Trophoblast cell (in vitro differentiated cells and primary cell): ENCODE measurements at regions not wholly inside any gene's neighbourhood (a gene's known extent, or its start where the extent isn't known, plus 50 kb on each side); places are given as distances from the start of the nearest gene placed in this dataset.

Source experiments
- DNase-seq, 2 donors: peaks; one replicate each; pipeline ENCODE4 v3.0.0-alpha.2; 2016
- H2AFZ ChIP-seq: 2 replicates; pipeline ENCODE4 v1.6.1; 2013; ENCODE audit warnings: low read length, moderate library complexity, mild to moderate bottlenecking; ENCODE audit not compliant: insufficient read depth, poor library complexity
- H2AK5ac ChIP-seq: 2 replicates; pipeline ENCODE4 v1.6.1; 2013; ENCODE audit warnings: mild to moderate bottlenecking, low read length
- H2BK120ac ChIP-seq: 2 replicates; pipeline ENCODE4 v1.6.1; 2013; ENCODE audit warnings: low read length, mild to moderate bottlenecking, moderate library complexity; ENCODE audit not compliant: insufficient read depth, poor library complexity
- H2BK12ac ChIP-seq: 2 replicates; pipeline ENCODE4 v1.6.1; 2013; ENCODE audit warnings: mild to moderate bottlenecking, low read length, moderate library complexity
- H2BK5ac ChIP-seq: 2 replicates; pipeline ENCODE4 v1.6.1; 2013; ENCODE audit warnings: low read length, low read depth, moderate library complexity, mild to moderate bottlenecking; ENCODE audit not compliant: poor library complexity
- H3K14ac ChIP-seq: 2 replicates; pipeline ENCODE4 v1.6.1; 2013; ENCODE audit warnings: mild to moderate bottlenecking, low read length
- H3K18ac ChIP-seq: 2 replicates; pipeline ENCODE4 v1.6.1; 2013; ENCODE audit warnings: mild to moderate bottlenecking, low read length
- H3K23ac ChIP-seq: 2 replicates; pipeline ENCODE4 v1.6.1; 2013; ENCODE audit warnings: low read length
- H3K27ac ChIP-seq: 2 replicates; pipeline ENCODE4 v1.5.1; 2013; ENCODE audit warnings: low read depth, mild to moderate bottlenecking, inconsistent platforms, low read length, moderate library complexity
- H3K27me3 ChIP-seq: 2 replicates; pipeline ENCODE4 v1.6.1; 2013; ENCODE audit warnings: inconsistent platforms, mild to moderate bottlenecking, low read length, moderate library complexity; ENCODE audit not compliant: insufficient read depth
- H3K36me3 ChIP-seq, 2 experiments: 1 replicate in 1 of 2; 2 replicates in 1 of 2; pipeline ENCODE4 v1.6.1; 2013; ENCODE audit warnings: low read length in 2 of 2, mild to moderate bottlenecking in 2 of 2, moderate library complexity in 1 of 2; ENCODE audit not compliant: insufficient read depth in 2 of 2, control insufficient read depth in 1 of 2
- H3K4ac ChIP-seq: 2 replicates; pipeline ENCODE4 v1.6.1; 2013; ENCODE audit warnings: low read depth, mild to moderate bottlenecking, low read length, moderate library complexity
- H3K4me1 ChIP-seq, 2 experiments: 1 replicate in 1 of 2; 2 replicates in 1 of 2; pipeline ENCODE4 v1.6.1; 2013; ENCODE audit warnings: low read length in 2 of 2, mild to moderate bottlenecking in 2 of 2, moderate library complexity in 1 of 2; ENCODE audit not compliant: insufficient read depth in 2 of 2, control insufficient read depth in 1 of 2
- H3K4me2 ChIP-seq: 2 replicates; pipeline ENCODE4 v1.6.1; 2013; ENCODE audit warnings: inconsistent platforms, mild to moderate bottlenecking, low read length, moderate library complexity
- H3K4me3 ChIP-seq: 2 replicates; pipeline ENCODE4 v1.5.1; 2013; ENCODE audit warnings: mild to moderate bottlenecking, low read depth, low read length, inconsistent platforms
- H3K79me1 ChIP-seq: one replicate; pipeline ENCODE4 v1.6.1; 2013; ENCODE audit warnings: low read length
- H3K79me2 ChIP-seq: 2 replicates; pipeline ENCODE4 v1.6.1; 2013; ENCODE audit warnings: low read length, mild to moderate bottlenecking; ENCODE audit not compliant: control insufficient read depth, insufficient read depth, poor library complexity
- H3K9ac ChIP-seq: 2 replicates; pipeline ENCODE4 v1.6.1; 2013; ENCODE audit warnings: mild to moderate bottlenecking, low read length
- H3K9me3 ChIP-seq: 2 replicates; pipeline ENCODE4 v1.6.1; 2013; ENCODE audit warnings: low read depth, mild to moderate bottlenecking, control low read depth, inconsistent platforms, low read length; ENCODE audit not compliant: insufficient read depth
- H4K12ac ChIP-seq: 2 replicates; pipeline ENCODE4 v1.6.1; 2013; ENCODE audit warnings: low read depth, mild to moderate bottlenecking, low read length, moderate library complexity
- H4K8ac ChIP-seq: 2 replicates; pipeline ENCODE4 v1.6.1; 2013; ENCODE audit warnings: low read depth, mild to moderate bottlenecking, low read length, moderate library complexity
- H4K91ac ChIP-seq: one replicate; pipeline ENCODE4 v1.6.1; 2013; ENCODE audit warnings: low read depth, mild to moderate bottlenecking, low read length, moderate library complexity
- WGBS: extraction: QIAGEN DNeasy Blood & Tissue Kit; methylation state at CpG from one replicate; pipeline ENCODE4 v1.1.7; 2013; ENCODE audit warnings: missing lambda C conversion rate; ENCODE audit not compliant: insufficient read length, insufficient coverage; ENCODE audit errors: extremely low coverage; 5-methylcytosine and 5-hydroxymethylcytosine counted together

- peaks cover 4% of the 10 kb centered on the region for H3K79me2 ChIP-seq
- no peak overlapping the region for H4K8ac ChIP-seq
- H2BK120ac ChIP-seq = peak overlapping the region; percentile 24
- H3K27ac ChIP-seq = no peak overlapping the region
- no peak overlapping the region for H2BK5ac ChIP-seq
- DNase-seq = no peak
- no peak overlapping the region for H3K23ac ChIP-seq
- H3K18ac ChIP-seq = no peak overlapping the region
- H3K14ac ChIP-seq = peak overlapping the region; percentile 19
- H3K9me3 ChIP-seq = no peaks in the 10 kb centered on the region
- H3K79me1 ChIP-seq = peaks cover 21% of the 10 kb centered on the region
- no peak overlapping the region for H3K4me2 ChIP-seq
- no peak overlapping the region for H2AK5ac ChIP-seq
- no peak overlapping the region for H3K9ac ChIP-seq
- H4K91ac ChIP-seq = peak overlapping the region; percentile 35
- WGBS = no CpG with 5 or more reads among the region's 1 CpG
- no peaks in the 10 kb centered on the region for H3K36me3 ChIP-seq
- no peak overlapping the region for H2AFZ ChIP-seq
- no peaks in the 10 kb centered on the region for H3K27me3 ChIP-seq
- H2BK12ac ChIP-seq = no peak overlapping the region
- peaks cover 12 to 15% of the 10 kb centered on the region in 2 experiments for H3K4me1 ChIP-seq
- H4K12ac ChIP-seq = no peak overlapping the region
- H3K4ac ChIP-seq = no peak overlapping the region
- H3K4me3 ChIP-seq = no peak overlapping the region
These were observed 502.9 kb upstream of the ATXN8OS start for GRCh38 chr13:69604698-69605097.

GRCh38 chr13:69603144-69603853 is 504.3 kb upstream of the ATXN8OS start:
- no peak for DNase-seq
- Histone ChIP-seq H3K14ac (peak overlapping the region; percentile 56), H2BK120ac (peak overlapping the region; percentile 91), H2AFZ (peak overlapping the region; percentile 5), H3K79me1 (peaks cover 21% of the 10 kb centered on the region), H4K91ac (peak overlapping the region; percentile 89), H3K27ac (peak overlapping the region; percentile 90), H3K4me3 (no peak overlapping the region), H3K79me2 (peaks cover 4% of the 10 kb centered on the region), H3K27me3 (no peaks in the 10 kb centered on the region), H3K18ac (peak overlapping the region; percentile 39), H3K4me2 (no peak overlapping the region), H2BK5ac (peak overlapping the region; percentile 70), H4K12ac (no peak overlapping the region), H3K9ac (no peak overlapping the region), H4K8ac (peak overlapping the region; percentile 73), H2BK12ac (peak overlapping the region; percentile 95), H3K4ac (peak overlapping the region; percentile 80), H3K4me1 (peaks cover 12 to 15% of the 10 kb centered on the region in 2 experiments), H3K23ac (no peak overlapping the region), H3K9me3 (no peaks in the 10 kb centered on the region), H3K36me3 (no peaks in the 10 kb centered on the region), H2AK5ac (peak overlapping the region; percentile 22)
- no CpG with 5 or more reads among the region's 3 CpGs for WGBS

- Histone ChIP-seq H2BK5ac (peak overlapping the region; percentile 91), H3K9me3 (no peaks in the 10 kb centered on the region), H4K12ac (peak overlapping the region; percentile 43), H4K91ac (peak overlapping the region; percentile 93), H3K18ac (no peak overlapping the region), H3K4me2 (no peak overlapping the region), H2BK120ac (peak overlapping the region; percentile 90), H3K36me3 (no peaks in the 10 kb centered on the region), H3K79me2 (peaks cover 4% of the 10 kb centered on the region), H2BK12ac (peak overlapping the region; percentile 80), H3K4me3 (no peak overlapping the region), H3K79me1 (peaks cover 21% of the 10 kb centered on the region), H3K23ac (no peak overlapping the region), H3K4ac (no peak overlapping the region), H2AK5ac (peak overlapping the region; percentile 37), H3K9ac (no peak overlapping the region), H3K27ac (peak overlapping the region; percentile 91), H3K4me1 (peaks cover 12 to 15% of the 10 kb centered on the region in 2 experiments), H3K14ac (peak overlapping the region; percentile 66), H4K8ac (peak overlapping the region; percentile 19), H3K27me3 (no peaks in the 10 kb centered on the region), H2AFZ (no peak overlapping the region)
- no CpG with 5 or more reads among the region's 3 CpGs for WGBS
- no peak for DNase-seq
These were observed 506.0 kb upstream of the ATXN8OS start for GRCh38 chr13:69601661-69602060.

- no peak overlapping the region for H4K8ac ChIP-seq
- H2AFZ ChIP-seq = no peak overlapping the region
- H3K4me2 ChIP-seq = no peak overlapping the region
- H4K91ac ChIP-seq = no peak overlapping the region
- peaks cover 12 to 15% of the 10 kb centered on the region in 2 experiments for H3K4me1 ChIP-seq
- no peak overlapping the region for H3K23ac ChIP-seq
- peak in 1 of 2 donors; percentile 73 for DNase-seq
- H3K18ac ChIP-seq = no peak overlapping the region
- H3K27ac ChIP-seq = peak overlapping the region; percentile 91
- peaks cover 19% of the 10 kb centered on the region for H3K79me1 ChIP-seq
- H3K79me2 ChIP-seq = peaks cover 4% of the 10 kb centered on the region
- H3K36me3 ChIP-seq = no peaks in the 10 kb centered on the region
- no peak overlapping the region for H2BK5ac ChIP-seq
- H3K9ac ChIP-seq = no peak overlapping the region
- H2AK5ac ChIP-seq = no peak overlapping the region
- H4K12ac ChIP-seq = no peak overlapping the region
- no peak overlapping the region for H3K4ac ChIP-seq
- no peak overlapping the region for H2BK12ac ChIP-seq
- H3K9me3 ChIP-seq = no peaks in the 10 kb centered on the region
- H3K14ac ChIP-seq = no peak overlapping the region
- no peak overlapping the region for H2BK120ac ChIP-seq
- H3K4me3 ChIP-seq = no peak overlapping the region
- WGBS = no CpG with 5 or more reads among the region's 3 CpGs
- no peaks in the 10 kb centered on the region for H3K27me3 ChIP-seq
These were observed 506.8 kb upstream of the ATXN8OS start for GRCh38 chr13:69600811-69601210.
